COLO668 (cell line): ENCODE measurements at regions not wholly inside any gene's neighbourhood (a gene's known extent, or its start where the extent isn't known, plus 50 kb on each side); places are given as distances from the start of the nearest gene placed in this dataset.

Experiments used
- DNase-seq: peaks from one replicate; lab custom pipeline; 2025; ENCODE audit not compliant: unreplicated experiment; lab: John Stamatoyannopoulos, UW

DNA sequence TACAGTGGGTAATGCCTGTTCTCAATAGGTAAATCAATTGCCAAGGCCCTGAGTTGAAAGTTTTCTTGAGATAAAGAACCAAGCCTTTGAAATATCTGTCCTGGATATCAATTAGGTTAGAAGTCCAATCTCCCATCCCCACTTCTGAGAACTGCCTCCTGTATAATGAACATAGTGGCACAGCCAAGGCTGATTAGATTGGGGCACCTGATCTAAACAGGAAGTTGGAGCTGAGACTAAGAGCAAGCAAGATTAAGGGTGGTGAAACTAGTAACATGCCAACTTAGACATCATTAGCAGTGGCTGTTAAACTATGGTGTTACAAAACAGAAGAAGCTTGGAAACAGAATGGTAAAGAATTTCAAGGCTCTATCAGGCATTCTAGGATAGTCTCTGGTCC, 137.7 kb upstream of the TMEM108 start:
- DNase-seq: no peak

DNA sequence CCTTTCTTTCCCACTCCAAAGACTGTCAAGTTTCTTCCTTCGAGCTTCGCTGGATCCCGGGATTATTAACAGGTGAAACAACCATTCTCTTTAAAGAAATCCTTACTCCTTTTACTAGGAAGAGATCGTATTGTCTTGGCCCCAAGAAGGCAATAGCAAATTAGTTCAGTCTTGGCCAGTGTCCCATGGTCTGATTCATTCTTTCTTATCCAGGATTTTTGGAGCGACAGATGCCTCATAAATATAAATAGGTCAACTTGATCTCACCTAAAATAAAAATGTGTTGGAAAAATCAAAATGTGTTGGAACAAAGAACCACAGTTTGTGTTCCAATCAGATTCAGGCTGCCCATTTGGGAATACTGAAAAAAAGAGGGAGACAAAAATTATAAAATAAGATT, 140.1 kb upstream of the TMEM108 start:
- no peak for DNase-seq

DNA sequence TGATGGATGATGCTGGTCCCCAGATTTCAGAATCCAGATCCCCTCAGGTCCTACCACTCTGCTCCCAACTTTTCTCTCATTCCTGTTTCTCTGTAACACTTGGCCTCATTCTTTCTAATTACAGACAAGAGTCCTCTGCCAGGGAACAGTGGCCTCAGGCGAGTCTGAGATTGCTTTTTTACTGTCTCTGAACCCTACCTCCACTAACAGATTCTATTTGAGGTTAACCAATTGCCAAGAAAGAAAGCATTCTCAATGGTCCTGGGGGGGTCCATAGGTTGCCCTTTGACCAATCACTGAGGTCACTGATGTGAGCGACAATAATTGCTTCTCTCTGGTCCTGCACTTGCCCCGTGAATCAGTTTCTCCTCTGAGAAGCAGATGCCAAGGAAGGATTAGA, 145.2 kb upstream of the TMEM108 start:
- DNase-seq: no peak

DNA sequence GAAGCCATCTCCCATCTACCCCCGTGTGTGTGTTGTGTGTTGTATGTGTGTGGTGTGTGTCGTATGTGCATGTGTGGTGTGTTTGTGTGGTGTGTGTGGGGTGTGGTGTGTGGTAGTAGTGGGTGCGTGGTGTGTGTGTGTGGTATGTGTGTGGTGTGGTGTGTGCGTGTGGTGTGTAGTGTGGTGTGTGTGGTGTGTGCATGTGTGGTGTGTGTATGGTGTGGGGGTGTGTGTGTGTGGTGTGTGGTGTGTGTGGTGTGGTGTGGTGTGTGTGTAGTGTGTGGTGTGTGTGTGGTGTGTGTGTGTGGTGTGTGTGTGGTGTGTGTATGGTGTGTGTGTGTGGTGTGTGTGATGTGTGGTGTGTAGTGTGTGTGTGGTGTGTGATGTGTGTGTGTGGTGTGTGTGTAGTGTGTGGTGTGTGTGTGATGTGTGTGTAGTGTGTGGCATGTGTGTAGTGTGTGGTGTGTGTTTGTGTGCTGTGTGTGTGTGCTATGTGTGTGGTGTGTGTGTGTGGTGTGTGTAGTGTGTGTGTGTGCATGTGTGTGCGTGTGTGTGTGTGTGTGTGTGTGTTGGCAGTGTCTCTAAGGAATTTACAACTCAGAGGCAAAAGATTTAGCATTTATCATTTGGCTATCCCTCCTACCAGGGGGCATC, 156.3 kb upstream of the TMEM108 start:
- no peak for DNase-seq

DNA sequence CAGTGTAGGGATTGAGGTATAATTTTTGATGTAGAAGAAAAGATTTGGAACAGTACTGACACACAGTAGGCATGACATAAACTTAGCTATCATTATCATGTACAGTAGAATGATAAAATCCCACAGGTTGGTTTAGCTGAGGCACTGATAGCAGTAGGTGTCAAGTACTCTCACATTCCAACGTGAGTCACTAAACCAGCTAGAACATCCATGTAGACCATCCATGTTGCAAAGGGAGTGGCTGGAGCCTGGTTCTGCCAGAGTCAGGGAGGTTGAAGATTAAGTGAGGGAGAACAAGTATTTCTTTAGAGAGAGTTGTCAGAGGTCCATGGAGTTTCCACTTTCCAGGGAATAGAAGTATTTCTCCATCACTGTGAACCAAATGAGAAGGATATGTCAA, 157.2 kb upstream of the TMEM108 start:
- no peak for DNase-seq

DNA sequence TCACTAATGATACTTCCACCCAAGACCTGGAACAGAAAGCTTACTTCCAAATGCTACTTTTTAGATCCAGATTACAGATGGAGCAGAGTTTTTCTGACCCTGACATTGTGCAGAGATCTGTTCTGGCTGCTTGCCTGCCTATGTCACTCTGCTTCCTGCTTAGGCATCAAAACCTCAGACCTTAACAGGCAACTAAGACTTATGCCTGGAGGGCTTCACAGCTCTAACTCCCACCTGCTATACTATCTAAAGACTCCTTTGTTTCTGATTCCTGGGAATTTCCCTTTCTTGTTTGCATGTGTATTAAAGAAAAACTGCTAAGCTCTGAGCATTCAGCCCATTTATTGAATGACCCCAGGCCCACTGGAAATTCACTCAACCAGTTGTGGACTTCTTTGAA, 157.4 kb upstream of the NPHP3 start:
- DNase-seq: no peak

DNA sequence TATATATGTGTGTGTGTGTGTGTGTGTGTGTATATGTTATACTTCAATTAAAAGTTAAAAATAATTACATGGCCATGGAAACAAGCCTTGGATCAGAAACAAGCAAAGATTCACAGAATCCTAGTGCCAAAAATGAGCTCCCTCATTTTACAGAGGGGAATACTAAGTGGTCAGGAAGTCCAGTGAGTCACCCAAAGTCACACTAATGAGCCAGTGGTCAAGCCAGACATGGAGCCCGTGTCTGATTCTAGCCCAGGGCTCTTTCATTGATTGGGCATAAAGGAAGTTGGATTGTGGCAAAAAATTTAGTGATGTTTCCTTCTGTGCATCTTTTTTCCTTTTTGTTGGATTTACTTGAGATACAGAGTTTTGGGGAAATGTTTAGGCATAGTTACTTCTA, 152.5 kb upstream of the NPHP3 start:
- DNase-seq: no peak

DNA sequence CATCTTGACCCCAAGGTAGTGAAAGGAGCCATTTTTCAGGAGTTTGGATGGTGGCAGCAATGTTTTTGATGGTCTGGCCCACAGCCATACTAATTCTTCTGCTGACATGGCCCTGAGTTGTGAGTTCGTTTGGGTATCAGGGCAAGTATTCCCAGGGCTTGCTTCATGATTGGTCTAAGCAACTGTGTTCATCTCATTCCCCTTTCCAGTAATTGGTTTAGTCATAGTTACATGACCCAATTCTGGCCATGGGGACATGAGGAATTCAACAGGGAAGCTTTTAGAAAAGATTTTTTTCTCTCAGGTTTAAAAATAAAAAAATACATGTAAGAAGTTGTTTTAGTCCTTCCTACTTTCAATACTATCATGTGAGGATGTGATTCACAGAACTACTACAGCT, 150.5 kb upstream of the NPHP3 start:
- no peak for DNase-seq

DNA sequence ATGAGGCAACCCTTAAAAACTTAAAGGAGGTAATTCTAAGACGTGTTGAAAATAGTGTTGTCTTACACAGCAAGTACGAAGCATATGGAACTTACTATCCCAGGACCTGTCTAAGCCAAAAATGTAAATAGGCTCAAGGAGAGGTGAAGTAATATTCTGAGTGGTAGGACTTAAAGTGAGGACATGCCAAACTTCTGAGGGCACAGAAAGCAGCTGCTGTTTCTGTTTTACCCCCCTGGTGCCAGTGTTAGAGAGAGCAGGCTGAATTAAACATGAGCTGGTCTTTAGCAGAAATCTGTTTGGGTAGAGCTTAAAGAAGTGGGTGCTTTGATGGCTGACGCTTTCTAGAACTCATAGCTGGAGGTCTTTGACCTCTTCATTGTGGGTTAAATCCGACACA, 149.7 kb upstream of the NPHP3 start:
- no peak for DNase-seq

DNA sequence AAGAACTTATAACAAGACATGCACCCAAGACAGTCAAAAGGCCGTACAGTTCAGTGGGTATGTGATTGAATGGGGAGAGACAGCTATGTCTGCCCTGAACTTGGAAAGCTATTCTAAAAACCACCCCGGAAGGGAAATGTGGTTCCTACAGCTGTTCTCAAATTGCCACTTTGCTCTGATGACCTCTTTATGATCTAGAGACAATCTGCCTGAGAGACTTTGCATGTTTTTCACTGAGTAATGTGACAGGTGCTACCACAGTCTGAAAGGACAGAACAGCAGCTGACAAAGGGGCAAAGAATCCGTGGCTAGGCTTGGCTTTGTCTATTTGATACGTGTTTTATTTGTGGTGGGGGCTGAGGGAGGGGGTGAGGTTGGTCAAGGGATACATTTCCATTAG, 148.3 kb upstream of the NPHP3 start:
- DNase-seq: peak; percentile 62

DNA sequence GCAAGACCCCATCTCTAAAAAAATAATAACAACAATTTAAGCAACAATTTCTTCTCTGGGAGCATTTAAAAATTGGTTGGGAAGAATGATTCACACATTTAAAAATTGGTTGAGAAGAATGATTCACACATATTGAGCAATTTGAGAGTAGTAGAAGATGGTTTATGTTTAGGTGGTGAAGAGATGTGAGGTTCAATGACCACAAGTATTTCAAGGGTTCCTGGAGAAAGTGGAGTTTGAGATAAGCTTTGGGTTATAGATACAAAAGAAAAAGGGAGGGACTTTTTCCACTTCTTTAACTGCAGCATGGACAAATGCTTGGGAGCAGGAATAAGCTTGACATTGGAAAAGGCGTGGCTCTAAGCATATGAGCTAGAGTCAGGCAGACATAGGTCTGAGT, 145.7 kb upstream of the NPHP3 start:
- no peak for DNase-seq

DNA sequence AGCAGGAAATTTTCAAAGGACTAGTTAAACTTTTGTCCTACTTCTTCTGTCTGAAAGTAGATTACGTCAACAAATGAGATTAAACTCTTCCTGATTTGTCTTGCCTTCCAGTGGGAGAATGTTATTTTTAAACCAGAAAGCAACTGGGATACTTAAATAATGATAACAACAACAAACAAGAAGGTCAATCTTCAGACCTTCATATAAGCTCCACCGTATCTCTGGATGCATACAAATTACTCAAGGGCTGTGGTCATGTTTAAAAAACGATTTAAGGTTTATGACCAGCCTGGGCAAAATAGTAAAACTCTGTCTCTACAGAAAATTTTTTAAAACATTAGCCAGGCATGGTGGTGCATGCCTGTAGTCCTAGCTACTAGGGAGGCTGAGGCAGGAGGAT, 145.3 kb upstream of the NPHP3 start:
- no peak for DNase-seq

DNA sequence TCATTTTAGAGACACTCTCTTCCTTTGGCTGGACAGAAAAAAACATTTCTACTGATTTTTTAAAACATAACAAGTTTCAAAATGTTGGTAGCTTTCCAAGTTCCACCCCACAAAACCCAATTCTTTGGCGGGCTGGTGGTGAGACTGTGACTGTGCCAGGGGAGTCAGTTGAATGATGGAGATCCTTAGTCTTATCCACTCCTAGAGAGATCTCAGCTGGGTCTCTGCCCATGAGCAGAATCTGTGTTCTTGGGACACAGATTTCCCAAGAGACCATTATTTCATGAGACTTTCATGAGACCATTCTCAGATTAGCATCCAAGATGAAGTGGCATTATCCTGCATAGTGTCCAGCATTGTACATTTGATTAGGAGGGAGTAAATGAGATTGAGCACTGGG, 135.1 kb upstream of the NPHP3 start:
- no peak for DNase-seq

DNA sequence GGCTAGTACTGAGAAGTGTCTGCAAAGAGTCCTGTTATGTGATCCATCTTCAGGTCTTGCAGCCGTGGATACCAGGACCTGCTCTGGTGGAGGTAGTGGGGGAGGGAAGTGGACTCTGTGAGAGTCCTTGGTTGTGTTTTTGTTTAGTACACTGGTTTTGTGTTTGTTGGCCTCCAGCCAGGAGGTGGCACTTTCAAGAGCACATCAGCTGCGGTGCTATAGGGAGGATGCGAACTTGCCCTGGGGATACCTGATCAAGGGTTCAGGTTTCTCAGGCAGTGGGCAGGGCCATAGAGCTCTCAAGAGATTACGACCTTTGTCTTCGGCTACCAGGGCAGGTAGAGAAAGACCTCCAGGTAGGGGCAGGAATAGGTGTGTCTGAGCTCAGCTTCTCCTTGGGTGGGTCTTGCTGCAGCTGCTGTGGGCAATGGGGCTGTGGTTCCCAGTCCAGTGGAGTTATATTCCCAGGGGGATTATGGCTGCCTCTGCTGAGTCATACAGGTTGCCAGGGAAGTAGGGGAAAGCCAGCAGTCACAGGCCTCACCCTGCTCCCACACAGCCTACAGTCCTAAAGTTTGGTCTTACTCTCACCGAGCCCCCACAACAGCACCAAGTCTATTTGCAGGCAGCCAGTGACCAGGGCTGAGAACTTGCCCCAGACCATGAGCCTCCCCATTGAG, 132.8 kb upstream of the NPHP3 start:
- peak; percentile 47 for DNase-seq

DNA sequence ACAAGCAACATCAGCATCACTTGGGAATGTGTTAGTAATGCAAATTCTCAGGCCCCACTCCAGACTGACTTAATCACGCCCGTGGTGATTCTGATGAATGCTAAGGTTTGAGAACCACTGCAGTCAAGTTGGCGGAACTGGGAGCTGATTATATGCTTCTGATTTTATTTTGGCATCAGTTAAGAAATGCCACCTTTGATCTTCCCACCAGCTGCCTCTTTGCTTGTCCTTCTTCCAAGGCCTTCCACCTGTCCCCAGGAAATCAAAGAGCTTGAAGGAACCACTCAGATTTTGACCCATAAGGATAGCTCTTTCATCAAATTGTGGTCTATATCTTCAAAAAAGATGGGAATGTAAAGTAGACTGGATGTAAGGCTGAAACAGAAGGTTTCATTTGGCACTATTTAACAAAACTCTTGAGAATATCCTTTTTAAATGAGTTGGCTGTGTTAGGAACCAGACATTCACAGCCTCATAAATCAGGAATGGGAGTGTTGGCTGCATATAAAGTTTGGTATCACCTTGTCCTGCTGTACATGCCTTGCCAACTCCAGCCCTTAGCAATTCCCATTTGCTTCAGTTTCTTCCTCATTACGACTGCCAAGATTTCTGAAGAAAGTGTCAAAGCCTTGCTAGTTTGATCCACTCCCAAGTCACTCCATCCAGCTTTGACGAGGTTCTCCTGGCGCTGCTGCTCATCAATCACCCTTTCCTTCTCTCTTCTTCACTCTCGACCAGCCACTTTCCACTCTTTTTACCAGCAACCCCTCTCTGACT, 125.8 kb upstream of the NPHP3 start:
- no peak for DNase-seq

DNA sequence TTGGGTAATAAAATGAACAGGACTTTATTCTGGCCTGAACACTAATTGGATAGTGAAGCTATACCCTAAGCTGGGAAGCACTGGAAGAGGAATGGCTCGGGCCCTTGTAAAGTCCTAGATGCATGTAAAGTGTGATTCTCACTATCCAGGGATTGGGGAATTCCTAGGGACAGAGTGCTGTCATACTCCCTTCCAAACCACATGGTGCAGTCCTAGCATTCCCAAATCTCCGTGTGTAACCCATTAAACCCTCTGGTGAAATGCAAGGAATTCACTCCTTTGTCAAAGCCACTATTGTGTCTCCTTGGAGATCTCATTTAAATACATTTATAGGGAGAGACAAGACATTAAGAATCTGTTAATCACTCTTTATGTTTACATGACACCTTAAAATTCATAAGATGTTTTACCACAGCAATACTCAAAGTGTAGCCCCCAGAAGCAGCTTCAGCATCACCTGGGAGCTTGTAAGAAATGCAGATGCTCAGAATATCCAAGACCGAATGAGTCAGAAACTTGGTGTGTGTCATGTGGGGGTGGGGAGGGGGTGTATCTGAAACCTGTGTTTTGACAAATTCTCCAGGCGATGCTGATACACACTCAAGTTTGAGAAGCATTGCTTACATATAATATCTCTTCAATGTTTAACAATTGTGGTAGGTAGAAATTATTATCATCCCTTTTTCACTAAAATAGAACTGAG, 121.8 kb upstream of the NPHP3 start:
- no peak for DNase-seq

DNA sequence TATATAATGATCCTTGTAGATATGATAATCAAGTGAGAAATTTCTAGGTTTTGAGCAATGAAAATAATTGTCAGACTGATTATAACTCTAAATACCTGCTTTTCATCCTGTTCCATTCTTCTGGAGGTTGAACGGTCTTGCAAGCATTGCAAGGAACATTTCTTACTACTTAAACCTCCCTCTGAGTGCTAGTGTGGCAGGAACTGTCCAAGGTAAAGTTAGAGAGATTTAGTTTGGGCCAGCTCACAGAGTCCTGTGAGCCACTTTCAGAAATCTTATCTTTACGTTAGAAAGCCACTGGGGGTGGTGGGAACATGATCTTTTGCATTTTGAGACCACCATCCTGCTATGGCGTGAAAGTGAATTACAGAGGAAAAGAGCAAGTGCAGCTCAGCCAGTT, 121.1 kb upstream of the NPHP3 start:
- no peak for DNase-seq

DNA sequence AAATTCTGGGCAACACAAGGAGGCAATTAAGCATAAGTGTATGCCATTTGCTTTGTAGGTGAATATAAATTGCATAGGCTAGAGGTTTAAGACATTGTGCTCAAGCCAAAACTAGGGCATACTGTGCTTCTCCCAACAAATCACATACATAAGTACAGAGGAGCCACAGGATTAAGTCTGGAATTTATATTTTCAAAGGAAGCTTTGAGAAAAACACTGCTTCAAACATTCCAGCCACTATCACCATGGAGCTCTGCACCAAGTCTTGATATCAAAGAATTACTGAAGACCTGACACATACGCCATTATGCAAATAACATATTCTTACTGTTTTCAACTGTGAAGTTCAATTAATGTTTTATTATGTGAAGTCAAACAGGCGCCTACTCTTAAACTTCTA, 119.4 kb upstream of the NPHP3 start:
- DNase-seq: no peak

DNA sequence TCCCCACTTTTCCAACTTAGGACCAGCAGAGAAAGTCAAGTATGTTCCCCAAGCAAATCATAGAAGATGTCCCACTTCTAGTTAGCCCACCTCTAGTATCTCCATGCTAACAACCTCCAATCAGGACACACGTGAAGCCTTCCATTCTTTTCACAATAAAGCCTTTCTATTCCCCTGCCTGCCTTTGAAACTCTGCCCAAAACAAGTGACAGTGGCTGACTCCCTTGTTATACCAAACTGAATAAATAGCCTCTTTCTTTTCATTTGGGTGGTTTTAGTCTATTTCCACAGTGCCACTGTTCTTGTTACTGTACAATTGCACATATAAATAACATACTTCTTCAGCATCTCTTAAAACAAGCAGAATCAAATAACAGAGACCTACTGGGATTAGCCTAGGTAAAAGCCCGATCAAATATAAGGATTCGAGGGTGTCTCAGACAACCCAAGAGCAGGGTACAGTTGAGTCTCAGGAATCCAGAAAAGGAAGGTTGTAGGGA, 118.0 kb upstream of the NPHP3 start:
- DNase-seq: no peak

DNA sequence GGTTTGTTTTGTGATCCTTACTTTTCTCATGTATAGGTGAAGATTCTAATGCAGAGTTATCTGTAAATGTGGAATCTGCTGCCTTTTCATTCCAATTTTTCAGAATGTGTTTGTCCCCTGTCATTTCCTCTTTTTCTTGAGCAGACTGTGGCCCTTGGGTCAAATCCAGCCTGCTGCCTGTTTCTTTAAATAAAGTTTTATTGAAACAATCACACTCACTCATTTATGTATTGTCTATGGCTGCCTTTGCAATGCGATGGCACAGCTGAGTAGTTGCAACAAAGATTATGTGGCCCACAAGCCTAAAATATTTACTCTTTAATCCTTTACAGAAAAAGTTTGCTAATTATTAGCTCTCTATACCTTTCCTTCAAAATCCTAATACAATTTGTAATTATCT, 116.3 kb upstream of the NPHP3 start:
- no peak for DNase-seq

DNA sequence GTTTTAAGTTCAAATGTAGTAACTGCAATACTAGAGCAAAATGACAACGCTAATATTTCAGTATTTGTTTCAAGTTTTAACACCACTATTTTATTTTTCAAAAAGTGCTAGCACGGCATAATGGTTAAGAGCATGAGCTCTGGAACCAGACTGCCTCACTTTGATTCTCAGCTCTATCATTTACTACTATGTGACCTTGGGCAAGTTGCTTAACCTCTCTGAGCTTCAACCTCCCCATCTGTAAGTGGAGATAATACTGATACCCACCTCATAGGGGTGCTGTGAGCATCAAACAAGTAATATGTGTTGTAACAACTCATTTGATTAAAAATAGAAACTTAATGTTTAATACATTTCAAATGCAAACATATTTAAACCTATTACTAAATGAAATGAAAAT, 115.4 kb upstream of the NPHP3 start:
- DNase-seq: no peak

DNA sequence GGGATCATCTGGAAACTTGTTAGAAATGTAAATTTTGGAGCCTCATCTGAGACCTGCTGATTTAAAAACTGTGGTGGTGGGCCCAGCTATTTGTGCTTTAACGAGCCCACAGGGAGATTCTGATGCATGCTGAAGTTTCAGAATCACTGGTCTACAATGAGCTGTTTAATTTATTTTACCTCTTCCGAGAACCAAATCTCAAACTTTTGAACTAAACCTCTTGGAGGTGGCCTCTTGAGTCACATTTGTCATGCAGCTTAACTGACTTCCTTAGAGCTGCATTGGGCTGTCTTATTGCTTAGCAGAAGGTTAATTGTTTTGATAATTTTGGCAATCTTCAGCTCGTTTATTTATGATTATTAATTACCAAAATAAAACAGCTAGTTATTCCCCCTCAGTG, 112.1 kb upstream of the NPHP3 start:
- no peak for DNase-seq
